ENCODE measurements at regions not wholly inside any gene's neighbourhood (a gene's known extent, or its start where the extent isn't known, plus 50 kb on each side); places are given as distances from the start of the nearest gene placed in this dataset.

GRCh38 chr11:134745456-134745855 lies 333.4 kb upstream of the B3GAT1 start:
- TF ChIP-seq CTCF (IDR thresholded peaks at IDR 0.05; ENCODE audit: low read length) (no peak), EZH2 (IDR thresholded peaks at IDR 0.05; ENCODE audit: borderline replicate concordance, low read length) (no peak)

All from OCI-LY1 (cell line).